ENCODE measurements at regions not wholly inside any gene's neighbourhood (a gene's known extent, or its start where the extent isn't known, plus 50 kb on each side); places are given as distances from the start of the nearest gene placed in this dataset.

DNA sequence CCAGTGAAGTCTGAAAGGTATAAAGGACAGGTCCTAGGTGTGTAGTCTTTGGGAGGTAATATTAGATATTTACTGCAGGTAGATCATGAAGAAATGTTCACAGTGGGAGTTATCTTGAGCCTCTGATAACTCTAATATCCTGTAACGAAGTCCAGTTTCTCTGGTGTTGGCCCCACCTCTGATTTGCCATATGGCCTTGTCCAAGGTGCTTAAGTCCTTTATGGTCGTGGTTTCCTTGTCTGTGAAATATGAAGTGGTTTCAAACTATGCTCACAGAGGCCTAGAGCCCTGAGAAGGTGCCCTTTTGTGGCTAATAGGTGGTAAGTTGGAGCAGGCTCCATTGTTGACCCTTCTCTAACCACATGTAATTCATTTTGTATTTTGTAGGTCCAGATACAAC lies 190.7 kb downstream of the ICOS start:
- no peak for DNase-seq (ENCODE audit: low spot score)
- no peak overlapping the region for H3K4me3 Mint-ChIP-seq (ENCODE audit: unreplicated experiment)
- H3K27ac Mint-ChIP-seq (ENCODE audit: unreplicated experiment): no peak overlapping the region
- no peak for TF ChIP-seq CTCF (IDR thresholded peaks at IDR 0.05)
- H3K9me3 Mint-ChIP-seq (ENCODE audit: low read depth): no peaks in the 10 kb centered on the region
- no peaks in the 10 kb centered on the region for H3K4me1 Mint-ChIP-seq (ENCODE audit: low read depth)
- peaks cover 28% of the 10 kb centered on the region for H3K27me3 Mint-ChIP-seq (ENCODE audit: low read depth)
- H3K36me3 Mint-ChIP-seq (ENCODE audit: low read depth): no peaks in the 10 kb centered on the region

GRCh38 chr2:204129591-204130294 lies 193.2 kb downstream of the ICOS start:
- Mint-ChIP-seq H3K9me3 (ENCODE audit: low read depth) (no peaks in the 10 kb centered on the region), H3K27ac (ENCODE audit: unreplicated experiment) (no peak overlapping the region), H3K36me3 (ENCODE audit: low read depth) (no peaks in the 10 kb centered on the region), H3K27me3 (ENCODE audit: low read depth) (peaks cover 17% of the 10 kb centered on the region), H3K4me3 (ENCODE audit: unreplicated experiment) (no peak overlapping the region), H3K4me1 (ENCODE audit: low read depth) (no peaks in the 10 kb centered on the region)
- TF ChIP-seq CTCF (IDR thresholded peaks at IDR 0.05): no peak
- DNase-seq (ENCODE audit: low spot score): no peak

- Mint-ChIP-seq H3K27ac (ENCODE audit: unreplicated experiment) (no peak overlapping the region), H3K9me3 (ENCODE audit: low read depth) (no peaks in the 10 kb centered on the region)
- TF ChIP-seq CTCF (IDR thresholded peaks at IDR 0.05): no peak
Measured at GRCh38 chr2:204131621-204132020, 195.1 kb downstream of the ICOS start.

DNA sequence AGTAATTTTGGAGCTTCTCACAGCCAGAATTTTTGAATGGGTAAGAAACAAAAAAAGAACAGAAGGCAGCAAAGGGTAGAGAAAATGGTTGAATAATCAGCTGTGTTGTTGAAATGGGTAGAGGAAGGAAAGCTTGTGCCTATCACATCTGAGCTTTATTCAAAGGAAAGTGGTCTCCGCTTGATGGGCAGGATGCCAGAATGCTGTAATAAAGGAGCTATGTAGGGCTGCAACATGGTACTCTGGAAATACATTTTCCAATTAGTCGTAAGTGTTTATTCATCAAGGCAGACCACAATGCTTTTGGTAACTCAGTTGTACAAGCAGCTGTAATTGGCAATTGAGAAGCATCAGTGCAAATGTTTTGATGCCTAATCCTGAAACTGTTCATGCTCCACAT lies 196.9 kb downstream of the ICOS start:
- no peaks in the 10 kb centered on the region for H3K36me3 Mint-ChIP-seq (ENCODE audit: low read depth)
- no peak overlapping the region for H3K4me3 Mint-ChIP-seq (ENCODE audit: unreplicated experiment)
- H3K27ac Mint-ChIP-seq (ENCODE audit: unreplicated experiment): no peak overlapping the region
- peaks cover 25% of the 10 kb centered on the region for H3K27me3 Mint-ChIP-seq (ENCODE audit: low read depth)
- TF ChIP-seq CTCF (IDR thresholded peaks at IDR 0.05): no peak
- H3K9me3 Mint-ChIP-seq (ENCODE audit: low read depth): no peaks in the 10 kb centered on the region
- H3K4me1 Mint-ChIP-seq (ENCODE audit: low read depth): no peaks in the 10 kb centered on the region
- no peak for DNase-seq (ENCODE audit: low spot score)

More at GRCh38 chr2:204131621-204132020, 195.1 kb downstream of the ICOS start:
- H3K4me3 Mint-ChIP-seq (ENCODE audit: unreplicated experiment): no peak overlapping the region
- H3K4me1 Mint-ChIP-seq (ENCODE audit: low read depth): no peaks in the 10 kb centered on the region
- no peak for DNase-seq (ENCODE audit: low spot score)
- H3K36me3 Mint-ChIP-seq (ENCODE audit: low read depth): no peaks in the 10 kb centered on the region
- H3K27me3 Mint-ChIP-seq (ENCODE audit: low read depth): peaks cover 23% of the 10 kb centered on the region

DNA sequence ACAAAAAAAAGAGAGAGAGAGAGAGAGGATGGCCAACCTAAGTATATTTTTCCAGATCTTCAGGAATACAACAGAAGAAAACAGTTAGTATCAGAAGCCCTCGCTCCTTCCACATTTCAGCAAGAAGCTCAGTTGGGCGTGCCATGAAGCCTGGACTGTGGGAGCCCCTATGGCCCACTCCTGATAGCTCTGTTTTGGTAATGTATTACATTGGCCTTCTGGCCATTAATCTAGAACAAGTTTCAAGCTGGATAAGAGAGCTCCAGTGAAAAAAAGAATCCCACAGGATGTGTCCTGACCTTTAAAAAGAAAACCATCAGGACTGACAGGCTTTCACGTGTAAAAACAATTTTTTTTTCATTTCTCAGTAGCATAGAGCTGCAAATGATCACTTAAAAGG lies 197.9 kb downstream of the ICOS start:
- TF ChIP-seq CTCF (IDR thresholded peaks at IDR 0.05): no peak
- H3K36me3 Mint-ChIP-seq (ENCODE audit: low read depth): no peaks in the 10 kb centered on the region
- no peak overlapping the region for H3K27ac Mint-ChIP-seq (ENCODE audit: unreplicated experiment)
- H3K27me3 Mint-ChIP-seq (ENCODE audit: low read depth): peaks cover 25% of the 10 kb centered on the region
- no peaks in the 10 kb centered on the region for H3K9me3 Mint-ChIP-seq (ENCODE audit: low read depth)
- DNase-seq (ENCODE audit: low spot score): no peak
- no peak overlapping the region for H3K4me3 Mint-ChIP-seq (ENCODE audit: unreplicated experiment)
- no peaks in the 10 kb centered on the region for H3K4me1 Mint-ChIP-seq (ENCODE audit: low read depth)

Data from chondrocyte (in vitro differentiated cells).